ENCODE measurements at regions not wholly inside any gene's neighbourhood (a gene's known extent, or its start where the extent isn't known, plus 50 kb on each side); places are given as distances from the start of the nearest gene placed in this dataset.

DNA sequence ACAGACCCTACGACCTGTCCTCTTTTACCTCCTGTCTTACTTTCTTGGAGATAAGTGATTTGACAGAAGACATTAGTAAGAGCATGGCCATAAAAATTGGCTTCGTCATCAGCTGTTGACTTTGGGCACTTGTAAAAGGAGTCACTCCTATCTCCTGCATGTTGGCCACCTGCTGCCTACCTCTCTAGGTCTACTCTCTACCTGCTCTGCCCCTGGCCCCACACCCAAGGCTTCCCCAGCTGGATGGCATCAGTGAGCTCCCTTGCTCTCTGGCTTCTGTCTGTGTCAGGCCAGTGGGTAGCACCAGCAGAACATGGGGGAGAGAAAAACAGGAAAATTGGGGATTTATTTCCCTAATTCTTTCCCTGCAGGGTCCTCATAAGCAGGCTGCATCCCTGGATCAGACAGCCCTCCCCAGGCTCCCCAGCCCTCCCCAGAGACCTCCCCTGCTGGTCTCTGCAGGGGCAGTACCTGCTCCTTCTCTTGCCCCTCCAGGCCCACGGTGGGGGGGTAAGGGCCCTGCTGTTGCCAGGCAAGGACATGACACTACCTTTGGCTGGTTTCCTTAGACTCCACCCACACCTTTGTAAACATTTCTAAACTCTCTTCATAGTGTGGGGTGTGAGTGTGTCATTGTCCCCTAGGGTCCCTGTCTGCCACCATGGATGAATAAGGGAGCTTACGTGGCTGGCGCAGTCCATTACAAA lies 157.0 kb upstream of the NECTIN1 start:
- no peak for TF ChIP-seq POLR2A (IDR thresholded peaks at IDR 0.05)
- no peak for TF ChIP-seq POLR2AphosphoS5 (IDR thresholded peaks at IDR 0.05)
- TF ChIP-seq, protein P1, sequence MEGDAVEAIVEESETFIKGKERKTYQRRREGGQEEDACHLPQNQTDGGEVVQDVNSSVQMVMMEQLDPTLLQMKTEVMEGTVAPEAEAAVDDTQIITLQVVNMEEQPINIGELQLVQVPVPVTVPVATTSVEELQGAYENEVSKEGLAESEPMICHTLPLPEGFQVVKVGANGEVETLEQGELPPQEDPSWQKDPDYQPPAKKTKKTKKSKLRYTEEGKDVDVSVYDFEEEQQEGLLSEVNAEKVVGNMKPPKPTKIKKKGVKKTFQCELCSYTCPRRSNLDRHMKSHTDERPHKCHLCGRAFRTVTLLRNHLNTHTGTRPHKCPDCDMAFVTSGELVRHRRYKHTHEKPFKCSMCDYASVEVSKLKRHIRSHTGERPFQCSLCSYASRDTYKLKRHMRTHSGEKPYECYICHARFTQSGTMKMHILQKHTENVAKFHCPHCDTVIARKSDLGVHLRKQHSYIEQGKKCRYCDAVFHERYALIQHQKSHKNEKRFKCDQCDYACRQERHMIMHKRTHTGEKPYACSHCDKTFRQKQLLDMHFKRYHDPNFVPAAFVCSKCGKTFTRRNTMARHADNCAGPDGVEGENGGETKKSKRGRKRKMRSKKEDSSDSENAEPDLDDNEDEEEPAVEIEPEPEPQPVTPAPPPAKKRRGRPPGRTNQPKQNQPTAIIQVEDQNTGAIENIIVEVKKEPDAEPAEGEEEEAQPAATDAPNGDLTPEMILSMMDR (IDR thresholded peaks at IDR 0.05), result no peak
- no peak for TF ChIP-seq EP300 (IDR thresholded peaks at IDR 0.05)
